Brain microvascular endothelial cell (primary cell): ENCODE measurements at regions not wholly inside any gene's neighbourhood (a gene's known extent, or its start where the extent isn't known, plus 50 kb on each side); places are given as distances from the start of the nearest gene placed in this dataset.

ENCODE experiments used
- DNase-seq: peaks from one replicate; pipeline ENCODE4 v3.0.0-alpha.2; 2020
- H3K27ac ChIP-seq: fragments of 250-450 bp; sonication (Bioruptor Pico); 2 replicates; pipeline ENCODE4 v1.5.1; 2020; ENCODE audit warnings: mild to moderate bottlenecking, moderate library complexity
- H3K27me3 ChIP-seq: fragments of 250-450 bp; sonication (Bioruptor Pico); replicated peaks from 2 replicates; pipeline ENCODE4 v1.5.1; 2020; ENCODE audit warnings: mild to moderate bottlenecking
- H3K36me3 ChIP-seq: fragments of 250-450 bp; sonication (Bioruptor Pico); replicated peaks from 2 replicates; pipeline ENCODE4 v1.5.1; 2020; ENCODE audit warnings: mild to moderate bottlenecking
- H3K4me3 ChIP-seq: 2 replicates; pipeline ENCODE4 v1.5.1; 2011; ENCODE audit warnings: low read depth, mild to moderate bottlenecking, control low read depth, low read length, moderate library complexity
- CTCF ChIP-seq: IDR thresholded peaks from 2 replicates; pipeline ENCODE4 v1.5.1; 2011; ENCODE audit warnings: low read depth, mild to moderate bottlenecking, moderate library complexity, low read length, control low read depth, inconsistent platforms; ENCODE audit errors: missing control alignments
- in situ Hi-C: cut with HindIII; loops from 2 replicates; pipeline ENCODE4 v1.10.0; 2017; ENCODE audit warnings: low sequenced_read_pairs, low pct_ligation_motif_present

GRCh38 chr4:174438711-174439110, 83.6 kb downstream of the HPGD start:
- no peak for DNase-seq
- Histone ChIP-seq H3K4me3 (no peak overlapping the region), H3K27me3 (no peaks in the 10 kb centered on the region), H3K27ac (no peak overlapping the region), H3K36me3 (no peaks in the 10 kb centered on the region)
- no peak for TF ChIP-seq CTCF
- in situ Hi-C loops: no loop called here

- in situ Hi-C loops: no loop called here
- no peaks in the 10 kb centered on the region for H3K36me3 ChIP-seq
- no peaks in the 10 kb centered on the region for H3K27me3 ChIP-seq
- DNase-seq: peak; percentile 66
- no peak for TF ChIP-seq CTCF
- H3K27ac ChIP-seq: peak overlapping the region; percentile 47
- H3K4me3 ChIP-seq: no peak overlapping the region
Observed at GRCh38 chr4:174437749-174438148, 84.5 kb downstream of the HPGD start.

- H3K4me3 ChIP-seq: no peak overlapping the region
- in situ Hi-C loops: no loop called here
- DNase-seq: peak; percentile 47
- no peaks in the 10 kb centered on the region for H3K36me3 ChIP-seq
- no peak for TF ChIP-seq CTCF
- H3K27me3 ChIP-seq: no peaks in the 10 kb centered on the region
- H3K27ac ChIP-seq: peak overlapping the region; percentile 47
Observed at GRCh38 chr4:174437324-174437723, 85.0 kb downstream of the HPGD start.

- no peak for TF ChIP-seq CTCF
- no peak for DNase-seq
- in situ Hi-C loops: no loop called here
- Histone ChIP-seq H3K36me3 (no peaks in the 10 kb centered on the region), H3K27ac (no peak overlapping the region), H3K4me3 (no peak overlapping the region), H3K27me3 (no peaks in the 10 kb centered on the region)
Observed at GRCh38 chr4:174436377-174436776, 85.9 kb downstream of the HPGD start.

- Histone ChIP-seq H3K4me3 (no peak overlapping the region), H3K36me3 (no peaks in the 10 kb centered on the region), H3K27me3 (no peaks in the 10 kb centered on the region), H3K27ac (no peak overlapping the region)
- in situ Hi-C loops: no loop called here
- no peak for DNase-seq
- no peak for TF ChIP-seq CTCF
Observed at GRCh38 chr4:174435974-174436373, 86.3 kb downstream of the HPGD start.

- Histone ChIP-seq H3K27ac (no peak overlapping the region), H3K4me3 (no peak overlapping the region), H3K36me3 (no peaks in the 10 kb centered on the region), H3K27me3 (no peaks in the 10 kb centered on the region)
- DNase-seq: no peak
- TF ChIP-seq CTCF: no peak
- in situ Hi-C loops: no loop called here
Observed at GRCh38 chr4:174434455-174434854, 87.8 kb downstream of the HPGD start.
